ENCODE measurements at regions not wholly inside any gene's neighbourhood (a gene's known extent, or its start where the extent isn't known, plus 50 kb on each side); places are given as distances from the start of the nearest gene placed in this dataset.

- TF ChIP-seq CTCF (IDR thresholded peaks at IDR 0.05; ENCODE audit: low read length, missing control alignments): no peak
- no peak overlapping the region for H3K4me3 ChIP-seq (replicated peaks; ENCODE audit: low read depth, low read length)
- DNase-seq (ENCODE audit: low read depth): peak; percentile 69
Measured at GRCh38 chr7:131238347-131238931, 89.2 kb upstream of the MKLN1 start.

GRCh38 chr7:131241386-131241785 lies 86.3 kb upstream of the MKLN1 start:
- no peak overlapping the region for H3K4me3 ChIP-seq (replicated peaks; ENCODE audit: low read depth, low read length)
- no peak for DNase-seq (ENCODE audit: low read depth)
- no peak for TF ChIP-seq CTCF (IDR thresholded peaks at IDR 0.05; ENCODE audit: low read length, missing control alignments)

GRCh38 chr7:131242123-131242650 lies 85.5 kb upstream of the MKLN1 start:
- TF ChIP-seq CTCF (IDR thresholded peaks at IDR 0.05; ENCODE audit: low read length, missing control alignments): no peak
- no peak for DNase-seq (ENCODE audit: low read depth)
- no peak overlapping the region for H3K4me3 ChIP-seq (replicated peaks; ENCODE audit: low read depth, low read length)

- TF ChIP-seq CTCF (IDR thresholded peaks at IDR 0.05; ENCODE audit: low read length, missing control alignments): no peak
- DNase-seq (ENCODE audit: low read depth): peak; percentile 90
- H3K4me3 ChIP-seq (replicated peaks; ENCODE audit: low read depth, low read length): no peak overlapping the region
Measured at GRCh38 chr7:131244259-131244852, 83.3 kb upstream of the MKLN1 start.

GRCh38 chr7:131249003-131249402 lies 78.7 kb upstream of the MKLN1 start:
- TF ChIP-seq CTCF (IDR thresholded peaks at IDR 0.05; ENCODE audit: low read length, missing control alignments): no peak
- no peak overlapping the region for H3K4me3 ChIP-seq (replicated peaks; ENCODE audit: low read depth, low read length)
- DNase-seq (ENCODE audit: low read depth): peak; percentile 98

GRCh38 chr7:131249483-131249882 lies 78.2 kb upstream of the MKLN1 start:
- no peak overlapping the region for H3K4me3 ChIP-seq (replicated peaks; ENCODE audit: low read depth, low read length)
- DNase-seq (ENCODE audit: low read depth): no peak
- TF ChIP-seq CTCF (IDR thresholded peaks at IDR 0.05; ENCODE audit: low read length, missing control alignments): no peak

- H3K4me3 ChIP-seq (replicated peaks; ENCODE audit: low read depth, low read length): no peak overlapping the region
- TF ChIP-seq CTCF (IDR thresholded peaks at IDR 0.05; ENCODE audit: low read length, missing control alignments): no peak
- DNase-seq (ENCODE audit: low read depth): peak; percentile 22
Measured at GRCh38 chr7:131250331-131250730, 77.3 kb upstream of the MKLN1 start.

Measured in fibroblast of pulmonary artery (primary cell).